Activated naive CD4-positive, alpha-beta T cell treated with anti-CD3 and anti-CD28 coated beads for 36 hours (primary cell): ENCODE measurements at regions not wholly inside any gene's neighbourhood (a gene's known extent, or its start where the extent isn't known, plus 50 kb on each side); places are given as distances from the start of the nearest gene placed in this dataset.

Experiments used
- CTCF ChIA-PET: fragments of 350-600 bp; sonication (Branson Sonifier 250); formaldehyde crosslinking; loops from one replicate; lab custom pipeline; 2021; ENCODE audit warnings: antibody characterized with exemption; lab: Charles Lee
- DNase-seq: peaks from one replicate; pipeline ENCODE4 v3.0.0-alpha.2; 2020
- H3K27ac Mint-ChIP-seq: one replicate; pipeline ENCODE4 v1.8.0; 2021; ENCODE audit warnings: mild to moderate bottlenecking, mixed read lengths
- H3K27me3 Mint-ChIP-seq: one replicate; pipeline ENCODE4 v1.8.0; 2021; ENCODE audit warnings: low read depth, mixed read lengths
- H3K36me3 Mint-ChIP-seq: one replicate; pipeline ENCODE4 v1.8.0; 2021; ENCODE audit warnings: low read depth, mixed read lengths
- H3K4me1 Mint-ChIP-seq: one replicate; pipeline ENCODE4 v1.8.0; 2021; ENCODE audit warnings: low read depth, mixed read lengths
- H3K4me3 Mint-ChIP-seq: one replicate; pipeline ENCODE4 v1.8.0; 2021; ENCODE audit warnings: mild to moderate bottlenecking, moderate library complexity, mixed read lengths
- H3K9me3 Mint-ChIP-seq: one replicate; pipeline ENCODE4 v1.8.0; 2021; ENCODE audit warnings: mixed read lengths
- intact Hi-C: fragments of 100-400 bp; cut with micrococcal nuclease; formaldehyde crosslinking; loops from one replicate; pipeline ENCODE4 v1.15.1; 2023

DNA sequence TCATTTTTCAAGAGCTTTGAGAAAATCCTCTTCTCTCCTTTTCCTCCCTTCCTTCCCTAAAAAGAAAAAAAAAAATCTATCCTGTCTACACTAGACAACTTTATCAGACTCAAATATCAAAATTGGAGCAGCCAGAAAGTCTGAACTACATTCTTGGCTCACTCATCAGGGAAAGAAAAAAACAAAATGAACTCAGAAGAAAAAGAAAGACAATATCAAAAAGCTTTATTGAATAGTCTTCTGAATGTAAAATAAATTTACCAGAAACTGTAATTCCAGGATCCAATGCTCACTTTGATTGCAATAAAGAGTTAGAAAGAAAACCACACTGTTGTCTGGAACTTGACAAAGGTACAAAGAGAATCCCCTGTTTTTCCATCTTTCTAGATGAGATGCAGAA, 507.2 kb upstream of the MPDZ start:
- CTCF ChIA-PET = interaction anchor here (0.6 kb wide), 1 partner anchor 1067 kb away, joined by 7 read pairs; no protein-coding TSS in a partner anchor
- no peak for DNase-seq
- Mint-ChIP-seq H3K4me1 (no peaks in the 10 kb centered on the region), H3K27me3 (no peaks in the 10 kb centered on the region), H3K9me3 (no peaks in the 10 kb centered on the region), H3K4me3 (no peak overlapping the region), H3K27ac (no peak overlapping the region), H3K36me3 (no peaks in the 10 kb centered on the region)
- intact Hi-C loops = no loop called here

DNA sequence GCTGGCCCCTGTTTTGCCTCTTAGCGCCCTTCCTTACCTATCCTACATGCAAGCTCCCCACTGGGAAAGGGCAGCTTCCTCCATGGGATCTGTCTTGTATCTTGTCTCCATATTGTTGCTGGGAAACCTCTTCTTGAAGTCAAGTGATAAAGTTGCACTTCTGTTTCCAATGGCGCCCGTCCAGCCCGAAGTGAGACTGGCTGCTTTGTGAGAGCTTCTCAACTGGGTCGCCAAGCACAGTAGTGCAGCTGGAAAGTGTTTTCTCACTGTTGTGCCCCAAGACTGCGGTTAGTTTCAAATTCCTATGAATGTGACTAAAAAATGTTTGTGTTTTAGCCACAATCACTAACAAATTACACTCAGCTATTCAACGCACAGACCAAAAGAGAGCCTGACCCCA, 506.6 kb upstream of the MPDZ start:
- Mint-ChIP-seq H3K27me3 (no peaks in the 10 kb centered on the region), H3K36me3 (no peaks in the 10 kb centered on the region), H3K9me3 (no peaks in the 10 kb centered on the region), H3K27ac (no peak overlapping the region), H3K4me1 (no peaks in the 10 kb centered on the region), H3K4me3 (no peak overlapping the region)
- no peak for DNase-seq
- CTCF ChIA-PET = no interaction called here
- intact Hi-C loops = no loop called here

GRCh38 chr9:13779106-13779505, 499.6 kb upstream of the MPDZ start:
- CTCF ChIA-PET = no interaction called here
- peaks cover 2% of the 10 kb centered on the region for H3K9me3 Mint-ChIP-seq
- no peaks in the 10 kb centered on the region for H3K36me3 Mint-ChIP-seq

GRCh38 chr9:13778631-13779030, 499.1 kb upstream of the MPDZ start:
- no peak overlapping the region for H3K27ac Mint-ChIP-seq
- H3K27me3 Mint-ChIP-seq = no peaks in the 10 kb centered on the region
- CTCF ChIA-PET = no interaction called here
- intact Hi-C loops = no loop called here
- peaks cover 2% of the 10 kb centered on the region for H3K9me3 Mint-ChIP-seq
- no peaks in the 10 kb centered on the region for H3K4me1 Mint-ChIP-seq
- H3K4me3 Mint-ChIP-seq = no peak overlapping the region
- DNase-seq = no peak
- no peaks in the 10 kb centered on the region for H3K36me3 Mint-ChIP-seq

More at GRCh38 chr9:13779106-13779505, 499.6 kb upstream of the MPDZ start:
- Mint-ChIP-seq H3K27me3 (no peaks in the 10 kb centered on the region), H3K27ac (no peak overlapping the region), H3K4me3 (no peak overlapping the region), H3K4me1 (no peaks in the 10 kb centered on the region)
- no peak for DNase-seq
- intact Hi-C loops = no loop called here

DNA sequence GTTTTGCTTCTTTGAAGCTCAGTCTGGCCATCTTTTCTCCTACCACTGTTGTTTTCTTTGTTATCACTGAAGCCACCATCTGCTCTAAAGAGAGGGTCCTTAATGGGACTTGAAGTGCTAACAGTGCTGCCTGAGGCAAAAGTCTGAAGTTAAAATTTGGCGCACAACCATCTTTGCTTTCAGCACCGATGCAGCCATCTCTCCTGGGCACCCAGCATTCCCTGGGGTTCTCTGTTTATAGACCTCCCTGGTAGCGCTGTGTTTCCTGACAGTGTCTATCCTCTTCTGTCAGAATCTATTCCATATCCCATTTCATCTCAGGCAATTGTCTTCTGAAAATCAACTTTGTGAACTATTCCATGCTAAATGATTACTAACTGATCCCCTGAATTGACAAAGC, 491.5 kb upstream of the MPDZ start:
- CTCF ChIA-PET = no interaction called here
- Mint-ChIP-seq H3K27me3 (no peaks in the 10 kb centered on the region), H3K4me1 (no peaks in the 10 kb centered on the region)

DNA sequence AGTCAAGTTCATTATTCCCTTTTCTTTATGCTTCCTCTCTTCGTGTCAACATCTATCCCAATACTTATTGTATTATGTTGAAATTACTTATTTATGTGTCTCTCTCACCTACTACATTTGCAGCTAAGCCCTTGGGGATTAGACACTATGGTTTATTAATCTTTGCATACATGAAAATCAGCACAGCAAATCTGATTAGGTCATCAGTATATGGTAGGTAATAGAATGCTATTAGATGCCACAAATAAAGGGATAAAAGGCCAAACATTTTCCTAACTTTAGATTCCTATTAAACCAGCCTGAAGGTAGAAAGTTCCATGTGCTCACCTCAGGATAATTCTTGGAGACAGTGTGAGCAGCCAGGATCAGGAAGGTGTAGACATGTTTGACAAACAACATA, 490.1 kb upstream of the MPDZ start:
- Mint-ChIP-seq H3K27ac (no peak overlapping the region), H3K36me3 (no peaks in the 10 kb centered on the region), H3K4me3 (no peak overlapping the region), H3K9me3 (peaks cover 2% of the 10 kb centered on the region), H3K27me3 (no peaks in the 10 kb centered on the region), H3K4me1 (no peaks in the 10 kb centered on the region)
- no peak for DNase-seq
- CTCF ChIA-PET = no interaction called here
- intact Hi-C loops = no loop called here

More for the DNA sequence above, 491.5 kb upstream of the MPDZ start:
- intact Hi-C loops = no loop called here
- no peak for DNase-seq
- Mint-ChIP-seq H3K9me3 (peaks cover 4% of the 10 kb centered on the region), H3K36me3 (no peaks in the 10 kb centered on the region), H3K4me3 (no peak overlapping the region), H3K27ac (no peak overlapping the region)

GRCh38 chr9:13769006-13769405, 489.5 kb upstream of the MPDZ start:
- Mint-ChIP-seq H3K36me3 (no peaks in the 10 kb centered on the region), H3K4me1 (no peaks in the 10 kb centered on the region), H3K27me3 (no peaks in the 10 kb centered on the region), H3K27ac (no peak overlapping the region), H3K4me3 (no peak overlapping the region), H3K9me3 (peaks cover 2% of the 10 kb centered on the region)
- intact Hi-C loops = no loop called here
- CTCF ChIA-PET = no interaction called here
- DNase-seq = no peak

- H3K27me3 Mint-ChIP-seq = no peaks in the 10 kb centered on the region
- no peaks in the 10 kb centered on the region for H3K4me1 Mint-ChIP-seq
- no peak for DNase-seq
- H3K27ac Mint-ChIP-seq = no peak overlapping the region
- intact Hi-C loops = no loop called here
- no peak overlapping the region for H3K4me3 Mint-ChIP-seq
- H3K36me3 Mint-ChIP-seq = no peaks in the 10 kb centered on the region
- H3K9me3 Mint-ChIP-seq = peaks cover 4% of the 10 kb centered on the region
- CTCF ChIA-PET = no interaction called here
Observed at GRCh38 chr9:13762209-13762608, 482.7 kb upstream of the MPDZ start.

DNA sequence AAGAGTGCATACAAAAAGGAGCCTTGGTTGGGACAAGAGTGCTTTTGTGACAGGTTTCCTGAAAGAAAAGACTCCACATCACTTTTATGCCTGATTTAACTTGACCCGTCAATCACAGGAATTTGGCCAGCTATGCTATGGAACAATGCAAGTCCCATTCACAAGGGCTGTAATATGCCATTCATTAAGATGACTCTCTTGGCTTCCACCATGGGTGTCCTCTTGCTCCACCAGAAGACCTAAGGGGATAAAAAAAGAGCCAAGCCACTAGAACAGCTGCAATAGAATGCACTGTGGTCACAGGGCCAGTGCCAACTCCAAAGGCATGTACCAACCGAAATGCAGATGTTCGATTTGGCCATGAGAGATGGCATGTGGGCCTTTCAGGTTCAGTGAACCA, 480.1 kb upstream of the MPDZ start:
- Mint-ChIP-seq H3K9me3 (peaks cover 4% of the 10 kb centered on the region), H3K4me3 (no peak overlapping the region), H3K27me3 (no peaks in the 10 kb centered on the region), H3K4me1 (no peaks in the 10 kb centered on the region), H3K36me3 (no peaks in the 10 kb centered on the region), H3K27ac (no peak overlapping the region)
- DNase-seq = no peak
- intact Hi-C loops = no loop called here
- CTCF ChIA-PET = no interaction called here

DNA sequence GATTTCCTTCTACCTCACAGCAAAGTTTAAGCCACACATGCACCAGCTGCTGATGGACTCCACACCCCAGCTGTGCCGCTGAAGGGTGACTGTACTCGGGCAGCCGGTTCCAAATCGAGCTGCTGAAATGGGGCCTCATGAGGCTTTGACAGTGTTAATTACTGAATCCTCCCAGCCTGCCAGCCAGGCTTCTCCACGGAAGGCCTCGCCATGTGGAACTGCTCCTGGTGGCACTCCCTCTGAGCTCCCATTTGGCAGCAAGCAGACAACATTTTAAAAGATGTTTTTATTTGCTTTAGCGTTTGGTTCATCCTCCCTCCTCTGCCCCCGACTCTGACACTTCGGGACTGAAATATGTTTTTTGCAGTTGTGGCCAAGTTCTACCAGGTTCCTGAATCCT, 479.4 kb upstream of the MPDZ start:
- Mint-ChIP-seq H3K27me3 (no peaks in the 10 kb centered on the region), H3K36me3 (no peaks in the 10 kb centered on the region), H3K27ac (no peak overlapping the region), H3K4me1 (no peaks in the 10 kb centered on the region), H3K4me3 (no peak overlapping the region), H3K9me3 (peaks cover 4% of the 10 kb centered on the region)
- CTCF ChIA-PET = no interaction called here
- intact Hi-C loops = no loop called here
- no peak for DNase-seq

DNA sequence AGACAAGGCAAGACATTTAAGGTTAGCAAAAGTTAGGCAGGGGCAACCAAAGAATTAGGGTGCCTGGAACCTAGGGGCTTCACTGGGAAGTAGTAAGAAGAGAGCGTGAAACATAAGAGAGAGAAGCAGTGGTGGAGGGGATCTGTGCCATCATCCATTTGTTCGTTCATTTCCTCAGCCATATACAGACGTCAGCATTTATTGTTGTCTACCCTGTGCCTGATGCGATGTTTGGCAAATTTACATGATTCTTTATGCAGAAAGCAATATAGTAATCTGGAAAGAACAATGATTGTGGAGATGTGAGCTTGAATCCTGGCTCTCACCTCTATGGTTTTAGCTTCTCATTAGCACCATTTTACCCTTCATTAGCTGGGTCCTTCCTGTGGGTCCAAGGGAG, 477.5 kb upstream of the MPDZ start:
- CTCF ChIA-PET = no interaction called here
- no peaks in the 10 kb centered on the region for H3K4me1 Mint-ChIP-seq
- H3K9me3 Mint-ChIP-seq = peaks cover 4% of the 10 kb centered on the region
- no peak overlapping the region for H3K4me3 Mint-ChIP-seq
- no peak overlapping the region for H3K27ac Mint-ChIP-seq
- H3K36me3 Mint-ChIP-seq = no peaks in the 10 kb centered on the region
- H3K27me3 Mint-ChIP-seq = no peaks in the 10 kb centered on the region
- no peak for DNase-seq
- intact Hi-C loops = no loop called here

DNA sequence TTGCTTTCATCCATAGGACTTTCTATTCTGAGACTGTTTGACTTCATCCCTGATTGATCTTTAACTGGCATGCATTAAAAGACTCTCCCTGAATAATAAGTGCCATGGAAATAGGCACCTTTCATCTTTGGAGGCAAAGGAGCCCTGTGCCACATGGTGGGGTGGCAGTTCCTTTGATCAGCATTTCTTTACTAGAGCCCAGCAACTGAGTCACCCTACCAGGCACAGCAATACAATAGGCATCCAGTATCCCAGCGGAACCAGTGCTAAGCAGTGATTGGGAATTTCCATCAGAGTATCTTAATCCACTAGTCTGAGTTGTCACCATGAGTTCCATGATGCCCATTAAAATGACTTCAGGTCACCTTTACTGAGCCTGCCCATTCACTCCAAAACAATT, 476.1 kb upstream of the MPDZ start:
- CTCF ChIA-PET = no interaction called here
- intact Hi-C loops = no loop called here
- H3K4me3 Mint-ChIP-seq = no peak overlapping the region
- peaks cover 6% of the 10 kb centered on the region for H3K9me3 Mint-ChIP-seq
- H3K4me1 Mint-ChIP-seq = no peaks in the 10 kb centered on the region
- no peaks in the 10 kb centered on the region for H3K27me3 Mint-ChIP-seq
- H3K36me3 Mint-ChIP-seq = no peaks in the 10 kb centered on the region
- H3K27ac Mint-ChIP-seq = no peak overlapping the region
- DNase-seq = no peak

DNA sequence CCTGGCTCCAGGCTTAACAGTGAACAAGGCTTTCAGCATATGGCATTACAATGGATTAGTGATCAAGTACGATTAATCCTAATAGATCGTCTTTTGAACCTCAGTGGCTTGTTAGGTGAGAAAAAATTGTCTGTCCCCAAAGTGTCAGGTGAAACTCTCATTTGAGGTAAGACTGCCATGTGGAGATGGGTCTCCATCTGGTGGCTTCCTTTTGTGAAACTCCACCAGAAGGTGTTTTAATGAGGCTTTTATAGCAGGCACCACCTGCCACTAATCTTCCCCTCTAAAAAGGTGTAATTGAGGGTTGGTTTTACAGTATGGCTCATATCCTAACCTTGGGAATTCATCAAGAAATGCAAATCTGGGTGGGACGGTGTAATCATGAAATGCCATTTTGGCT, 471.1 kb upstream of the MPDZ start:
- DNase-seq = no peak
- Mint-ChIP-seq H3K9me3 (peaks cover 2% of the 10 kb centered on the region), H3K4me3 (no peak overlapping the region), H3K27ac (no peak overlapping the region), H3K36me3 (no peaks in the 10 kb centered on the region), H3K4me1 (no peaks in the 10 kb centered on the region), H3K27me3 (no peaks in the 10 kb centered on the region)
- intact Hi-C loops = no loop called here
- CTCF ChIA-PET = no interaction called here

DNA sequence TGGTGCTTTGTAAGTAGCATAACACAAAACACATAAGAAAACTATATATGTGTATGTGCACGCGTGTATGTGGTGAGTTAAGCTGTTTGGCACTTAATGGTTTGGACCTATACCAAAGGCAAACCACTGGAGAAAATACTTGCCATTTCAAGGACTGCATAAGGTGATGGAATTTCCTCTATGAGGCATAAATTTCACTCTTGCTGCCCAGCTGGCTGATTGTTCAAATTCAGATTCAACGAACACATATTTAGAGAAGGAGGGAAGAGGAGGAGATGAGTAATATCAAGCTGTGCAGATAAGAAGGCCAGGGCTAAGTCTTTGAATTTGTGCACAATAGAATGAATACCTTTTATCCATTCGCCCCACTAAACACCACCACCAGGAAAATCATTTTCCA, 470.6 kb upstream of the MPDZ start:
- H3K27me3 Mint-ChIP-seq = no peaks in the 10 kb centered on the region
- H3K27ac Mint-ChIP-seq = no peak overlapping the region
- H3K4me3 Mint-ChIP-seq = no peak overlapping the region
- H3K9me3 Mint-ChIP-seq = peaks cover 2% of the 10 kb centered on the region
- DNase-seq = no peak
- CTCF ChIA-PET = no interaction called here
- intact Hi-C loops = no loop called here
- H3K36me3 Mint-ChIP-seq = no peaks in the 10 kb centered on the region
- no peaks in the 10 kb centered on the region for H3K4me1 Mint-ChIP-seq
